PFSK-1 (cell line): ENCODE measurements at regions not wholly inside any gene's neighbourhood (a gene's known extent, or its start where the extent isn't known, plus 50 kb on each side); places are given as distances from the start of the nearest gene placed in this dataset.

Experiments used
- FOXP2 ChIP-seq: optimal IDR thresholded peaks from 2 replicates; pipeline ENCODE3; 2011; ENCODE audit warnings: borderline replicate concordance, control low read depth, inconsistent platforms; ENCODE audit not compliant: insufficient read depth; ENCODE audit errors: extremely low read length, extremely low read depth
- POLR2AphosphoS5 ChIP-seq: IDR thresholded peaks from 2 replicates; pipeline ENCODE4 v1.6.1; 2012; ENCODE audit warnings: low read depth, mild to moderate bottlenecking, control low read depth, low read length, moderate library complexity
- SIN3A ChIP-seq: IDR thresholded peaks from 2 replicates; pipeline ENCODE4 v1.6.1; 2012; ENCODE audit warnings: mild to moderate bottlenecking, low read length, moderate library complexity, borderline replicate concordance; ENCODE audit not compliant: insufficient read depth
- TAF1 ChIP-seq: IDR thresholded peaks from 2 replicates; pipeline ENCODE4 v1.6.1; 2012; ENCODE audit warnings: low read length, control low read depth, borderline replicate concordance; ENCODE audit not compliant: insufficient read depth
- TF ChIP-seq, protein P1 (sequence below), 2 experiments: IDR thresholded peaks; 2 replicates each; pipeline versions ENCODE4 v1.6.1 to v1.8.0; 2011 to 2012; ENCODE audit warnings: low read depth in 2 of 2, low read length in 2 of 2, control low read depth in 1 of 2, inconsistent platforms in 1 of 2, mild to moderate bottlenecking in 1 of 2, moderate library complexity in 1 of 2; ENCODE audit not compliant: insufficient read depth in 1 of 2

GRCh38 chr13:78785764-78786163 lies 126.8 kb upstream of the OBI1 start:
- TF ChIP-seq, protein P1, sequence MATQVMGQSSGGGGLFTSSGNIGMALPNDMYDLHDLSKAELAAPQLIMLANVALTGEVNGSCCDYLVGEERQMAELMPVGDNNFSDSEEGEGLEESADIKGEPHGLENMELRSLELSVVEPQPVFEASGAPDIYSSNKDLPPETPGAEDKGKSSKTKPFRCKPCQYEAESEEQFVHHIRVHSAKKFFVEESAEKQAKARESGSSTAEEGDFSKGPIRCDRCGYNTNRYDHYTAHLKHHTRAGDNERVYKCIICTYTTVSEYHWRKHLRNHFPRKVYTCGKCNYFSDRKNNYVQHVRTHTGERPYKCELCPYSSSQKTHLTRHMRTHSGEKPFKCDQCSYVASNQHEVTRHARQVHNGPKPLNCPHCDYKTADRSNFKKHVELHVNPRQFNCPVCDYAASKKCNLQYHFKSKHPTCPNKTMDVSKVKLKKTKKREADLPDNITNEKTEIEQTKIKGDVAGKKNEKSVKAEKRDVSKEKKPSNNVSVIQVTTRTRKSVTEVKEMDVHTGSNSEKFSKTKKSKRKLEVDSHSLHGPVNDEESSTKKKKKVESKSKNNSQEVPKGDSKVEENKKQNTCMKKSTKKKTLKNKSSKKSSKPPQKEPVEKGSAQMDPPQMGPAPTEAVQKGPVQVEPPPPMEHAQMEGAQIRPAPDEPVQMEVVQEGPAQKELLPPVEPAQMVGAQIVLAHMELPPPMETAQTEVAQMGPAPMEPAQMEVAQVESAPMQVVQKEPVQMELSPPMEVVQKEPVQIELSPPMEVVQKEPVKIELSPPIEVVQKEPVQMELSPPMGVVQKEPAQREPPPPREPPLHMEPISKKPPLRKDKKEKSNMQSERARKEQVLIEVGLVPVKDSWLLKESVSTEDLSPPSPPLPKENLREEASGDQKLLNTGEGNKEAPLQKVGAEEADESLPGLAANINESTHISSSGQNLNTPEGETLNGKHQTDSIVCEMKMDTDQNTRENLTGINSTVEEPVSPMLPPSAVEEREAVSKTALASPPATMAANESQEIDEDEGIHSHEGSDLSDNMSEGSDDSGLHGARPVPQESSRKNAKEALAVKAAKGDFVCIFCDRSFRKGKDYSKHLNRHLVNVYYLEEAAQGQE (IDR thresholded peaks at IDR 0.05; ENCODE audit: insufficient read depth in 1 of 2, low read depth in 2 of 2, low read length in 2 of 2): no peak

DNA sequence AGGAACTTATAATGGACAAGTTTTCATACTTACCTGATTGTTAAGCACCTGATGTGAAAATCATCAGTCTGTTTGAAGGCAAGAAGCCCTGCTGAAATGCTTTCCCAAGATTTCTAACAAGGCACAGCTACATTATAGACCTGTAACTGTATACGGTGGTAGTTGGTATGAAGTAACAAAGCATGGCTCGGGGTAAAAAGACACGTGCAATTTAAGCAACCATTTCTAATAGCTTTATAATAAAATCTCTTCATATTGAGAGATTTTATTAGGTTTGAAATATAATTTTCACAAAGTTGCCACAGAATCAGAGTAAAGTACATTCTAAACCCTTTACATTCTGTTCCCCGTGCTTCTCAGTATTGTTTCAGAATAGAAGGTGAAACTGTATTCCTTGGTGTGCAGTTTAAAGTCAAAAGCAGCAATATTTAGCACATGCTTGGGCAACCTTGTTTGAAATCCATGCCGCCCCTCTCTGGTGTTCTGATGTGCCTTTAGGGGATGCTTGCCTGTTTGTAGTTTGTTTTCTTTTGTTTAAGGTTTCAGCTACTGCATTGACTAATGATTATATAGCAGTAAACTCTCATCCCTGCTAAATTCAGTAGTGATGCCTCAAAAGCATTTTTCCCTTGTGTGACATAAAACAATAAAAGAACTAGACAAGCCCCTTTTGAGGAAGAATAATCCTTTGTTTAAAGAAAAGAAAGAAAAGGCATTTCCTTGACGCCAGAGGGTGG lies 125.2 kb upstream of the OBI1 start:
- no peak for TF ChIP-seq SIN3A
- no peak for TF ChIP-seq TAF1
- TF ChIP-seq POLR2AphosphoS5: no peak
- no peak for TF ChIP-seq FOXP2
- TF ChIP-seq, protein P1 (IDR thresholded peaks at IDR 0.05; ENCODE audit: insufficient read depth in 1 of 2, low read depth in 2 of 2, low read length in 2 of 2): no peak

DNA sequence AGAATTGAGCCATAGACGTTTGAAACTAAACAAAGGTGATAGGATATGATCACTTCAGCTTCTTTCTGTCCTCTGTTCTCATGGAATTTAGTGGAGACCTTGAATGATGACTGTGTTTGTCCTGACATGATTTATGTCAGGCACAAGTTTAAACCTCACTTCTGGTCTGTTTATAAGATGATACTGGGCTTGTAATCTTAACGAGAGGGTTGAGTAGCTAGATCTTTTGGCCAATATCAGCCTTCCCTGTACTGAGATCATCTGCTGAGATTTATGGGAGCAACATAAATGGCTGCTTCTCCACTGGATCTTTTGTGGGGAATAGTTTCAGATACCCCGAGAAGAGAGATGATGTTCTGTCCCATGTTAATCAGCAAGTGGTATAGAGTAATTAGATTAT lies 121.8 kb upstream of the OBI1 start:
- TF ChIP-seq FOXP2 (no peak), POLR2AphosphoS5 (no peak), TAF1 (no peak), SIN3A (no peak)
- TF ChIP-seq, protein P1 (IDR thresholded peaks at IDR 0.05; ENCODE audit: insufficient read depth in 1 of 2, low read depth in 2 of 2, low read length in 2 of 2): no peak

DNA sequence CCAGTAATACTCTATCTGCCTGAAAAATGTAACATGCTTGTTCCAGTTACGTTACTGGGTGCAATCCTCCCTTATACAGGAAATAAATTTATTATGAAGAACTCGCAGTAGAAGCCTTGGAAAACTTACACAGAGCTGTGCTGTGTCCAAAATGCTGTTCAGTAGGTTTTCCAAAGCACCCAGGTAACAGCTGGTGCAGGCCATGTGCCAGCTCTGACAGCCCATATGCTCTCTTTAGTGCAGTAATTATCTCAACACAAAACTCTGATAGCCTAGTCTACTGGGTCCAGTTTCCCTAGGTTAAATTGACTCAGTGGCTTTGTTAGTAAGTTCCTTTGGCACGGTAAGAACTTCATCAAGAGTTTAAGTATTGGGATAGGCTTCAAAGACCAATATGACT lies 120.7 kb upstream of the OBI1 start:
- TF ChIP-seq POLR2AphosphoS5 (no peak), FOXP2 (no peak), SIN3A (no peak), TAF1 (no peak)
- TF ChIP-seq, protein P1 (IDR thresholded peaks at IDR 0.05; ENCODE audit: insufficient read depth in 1 of 2, low read depth in 2 of 2, low read length in 2 of 2): no peak

DNA sequence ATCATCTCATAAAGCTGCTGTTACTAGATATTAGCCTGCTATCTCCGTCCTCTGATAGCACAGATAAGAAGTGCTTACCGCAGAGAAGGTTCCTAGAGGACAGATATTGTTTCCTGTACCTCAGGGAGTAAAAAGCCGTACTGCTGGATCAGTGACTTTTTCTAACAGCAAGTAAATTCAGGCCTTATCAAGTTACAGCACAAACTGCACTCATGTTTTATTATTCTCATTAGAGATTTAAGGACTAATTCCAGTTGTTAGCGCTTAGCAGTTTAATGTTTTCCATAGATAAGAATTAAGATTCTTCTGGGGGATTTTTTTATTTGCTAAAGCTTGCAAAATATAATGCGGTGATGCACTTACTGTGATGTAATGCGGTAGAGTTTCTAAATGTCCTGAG lies 119.0 kb upstream of the OBI1 start:
- TF ChIP-seq FOXP2 (no peak), SIN3A (no peak), POLR2AphosphoS5 (no peak), TAF1 (no peak)
- TF ChIP-seq, protein P1 (IDR thresholded peaks at IDR 0.05; ENCODE audit: insufficient read depth in 1 of 2, low read depth in 2 of 2, low read length in 2 of 2): no peak
